ENCODE measurements at regions not wholly inside any gene's neighbourhood (a gene's known extent, or its start where the extent isn't known, plus 50 kb on each side); places are given as distances from the start of the nearest gene placed in this dataset.
"Not testable (repeated sequence)": the region's sequence is repeated elsewhere in the genome, so short reads cannot be mapped to it uniquely, and the experiment has no call there.

- in situ Hi-C loops (cut with HindIII; ENCODE audit: low sequenced_read_pairs) = no loop called here
- no peak for DNase-seq (ENCODE audit: low read depth, low spot score)
- no peak for TF ChIP-seq CTCF (IDR thresholded peaks at IDR 0.05; ENCODE audit: low read depth, low read length)
- no peak overlapping the region for H3K4me3 ChIP-seq (ENCODE audit: low read depth, low read length)
Observed at GRCh38 chr2:39571111-39571731, 94.5 kb upstream of the TMEM178A start.

GRCh38 chr2:39573276-39573675 is 92.4 kb upstream of the TMEM178A start:
- in situ Hi-C loops (cut with HindIII; ENCODE audit: low sequenced_read_pairs) = no loop called here
- H3K4me3 ChIP-seq (ENCODE audit: low read depth, low read length) = no peak overlapping the region
- TF ChIP-seq CTCF (IDR thresholded peaks at IDR 0.05; ENCODE audit: low read depth, low read length) = no peak
- DNase-seq (ENCODE audit: low read depth, low spot score) = no peak

GRCh38 chr2:39581866-39582265 is 83.9 kb upstream of the TMEM178A start:
- H3K4me3 ChIP-seq (ENCODE audit: low read depth, low read length) = no peak overlapping the region
- in situ Hi-C loops (cut with HindIII; ENCODE audit: low sequenced_read_pairs) = no loop called here
- no peak for DNase-seq (ENCODE audit: low read depth, low spot score)
- TF ChIP-seq CTCF (IDR thresholded peaks at IDR 0.05; ENCODE audit: low read depth, low read length) = no peak

- no peak overlapping the region for H3K4me3 ChIP-seq (ENCODE audit: low read depth, low read length)
- TF ChIP-seq CTCF (IDR thresholded peaks at IDR 0.05; ENCODE audit: low read depth, low read length) = no peak
- in situ Hi-C loops (cut with HindIII; ENCODE audit: low sequenced_read_pairs) = no loop called here
- DNase-seq (ENCODE audit: low read depth, low spot score) = no peak
Observed at GRCh38 chr2:39583213-39583612, 82.5 kb upstream of the TMEM178A start.

- in situ Hi-C loops (cut with HindIII; ENCODE audit: low sequenced_read_pairs) = no loop called here
- H3K4me3 ChIP-seq (ENCODE audit: low read depth, low read length) = no peak overlapping the region
- TF ChIP-seq CTCF (IDR thresholded peaks at IDR 0.05; ENCODE audit: low read depth, low read length) = no peak
- DNase-seq (ENCODE audit: low read depth, low spot score) = no peak
Observed at GRCh38 chr2:39583781-39584180, 81.9 kb upstream of the TMEM178A start.

GRCh38 chr2:39584283-39584965 is 81.3 kb upstream of the TMEM178A start:
- no peak for TF ChIP-seq CTCF (IDR thresholded peaks at IDR 0.05; ENCODE audit: low read depth, low read length)
- in situ Hi-C loops (cut with HindIII; ENCODE audit: low sequenced_read_pairs) = no loop called here
- H3K4me3 ChIP-seq (ENCODE audit: low read depth, low read length) = no peak overlapping the region
- peak; percentile 58 for DNase-seq (ENCODE audit: low read depth, low spot score)

GRCh38 chr2:39585531-39585930 is 80.2 kb upstream of the TMEM178A start:
- H3K4me3 ChIP-seq (ENCODE audit: low read depth, low read length); DNase-seq (ENCODE audit: low read depth, low spot score); in situ Hi-C loops (cut with HindIII; ENCODE audit: low sequenced_read_pairs): not testable (repeated sequence)
